Activated naive CD8-positive, alpha-beta T cell (primary cell): ENCODE measurements at regions not wholly inside any gene's neighbourhood (a gene's known extent, or its start where the extent isn't known, plus 50 kb on each side); places are given as distances from the start of the nearest gene placed in this dataset.

ENCODE experiments used
- H3K27ac Mint-ChIP-seq: one replicate; pipeline ENCODE4 v1.8.0; 2021; ENCODE audit warnings: mixed read lengths
- H3K27me3 Mint-ChIP-seq: one replicate; pipeline ENCODE4 v1.8.0; 2021; ENCODE audit warnings: mixed read lengths
- H3K36me3 Mint-ChIP-seq: one replicate; pipeline ENCODE4 v1.8.0; 2021; ENCODE audit warnings: mixed read lengths
- H3K4me1 Mint-ChIP-seq: one replicate; pipeline ENCODE4 v1.8.0; 2021; ENCODE audit warnings: low read depth, mixed read lengths
- H3K4me3 Mint-ChIP-seq: one replicate; pipeline ENCODE4 v1.8.0; 2021; ENCODE audit warnings: mild to moderate bottlenecking, mixed read lengths
- H3K9me3 Mint-ChIP-seq: one replicate; pipeline ENCODE4 v1.8.0; 2021; ENCODE audit warnings: low read depth, mixed read lengths

GRCh38 chr16:72481419-72481818 lies 309.5 kb upstream of the PMFBP1 start:
- Mint-ChIP-seq H3K4me1 (peaks cover 27% of the 10 kb centered on the region), H3K36me3 (no peaks in the 10 kb centered on the region), H3K27me3 (no peaks in the 10 kb centered on the region), H3K4me3 (no peak overlapping the region), H3K27ac (no peak overlapping the region), H3K9me3 (no peaks in the 10 kb centered on the region)

GRCh38 chr16:72480911-72481310 lies 309.0 kb upstream of the PMFBP1 start:
- H3K27me3 Mint-ChIP-seq = no peaks in the 10 kb centered on the region

GRCh38 chr16:72475688-72476087 lies 303.7 kb upstream of the PMFBP1 start:
- H3K27ac Mint-ChIP-seq = no peak overlapping the region

More at GRCh38 chr16:72480911-72481310, 309.0 kb upstream of the PMFBP1 start:
- Mint-ChIP-seq H3K36me3 (no peaks in the 10 kb centered on the region), H3K27ac (no peak overlapping the region), H3K4me3 (no peak overlapping the region), H3K9me3 (no peaks in the 10 kb centered on the region), H3K4me1 (peaks cover 27% of the 10 kb centered on the region)

GRCh38 chr16:72474501-72475123 lies 302.7 kb upstream of the PMFBP1 start:
- Mint-ChIP-seq H3K27ac (peak overlapping the region; percentile 7), H3K9me3 (no peaks in the 10 kb centered on the region), H3K4me1 (peaks cover 13% of the 10 kb centered on the region), H3K36me3 (no peaks in the 10 kb centered on the region), H3K27me3 (no peaks in the 10 kb centered on the region), H3K4me3 (no peak overlapping the region)

More at GRCh38 chr16:72475688-72476087, 303.7 kb upstream of the PMFBP1 start:
- H3K27me3 Mint-ChIP-seq = no peaks in the 10 kb centered on the region
- no peaks in the 10 kb centered on the region for H3K36me3 Mint-ChIP-seq
- no peaks in the 10 kb centered on the region for H3K9me3 Mint-ChIP-seq
- no peak overlapping the region for H3K4me3 Mint-ChIP-seq
- peaks cover 15% of the 10 kb centered on the region for H3K4me1 Mint-ChIP-seq

- no peaks in the 10 kb centered on the region for H3K27me3 Mint-ChIP-seq
- H3K4me1 Mint-ChIP-seq = peaks cover 13% of the 10 kb centered on the region
- H3K36me3 Mint-ChIP-seq = no peaks in the 10 kb centered on the region
- H3K4me3 Mint-ChIP-seq = no peak overlapping the region
- no peak overlapping the region for H3K27ac Mint-ChIP-seq
- no peaks in the 10 kb centered on the region for H3K9me3 Mint-ChIP-seq
Measured at GRCh38 chr16:72473631-72474030, 301.7 kb upstream of the PMFBP1 start.

GRCh38 chr16:72471317-72471924 lies 299.5 kb upstream of the PMFBP1 start:
- H3K27ac Mint-ChIP-seq = no peak overlapping the region
- no peaks in the 10 kb centered on the region for H3K9me3 Mint-ChIP-seq
- no peaks in the 10 kb centered on the region for H3K27me3 Mint-ChIP-seq
- no peak overlapping the region for H3K4me3 Mint-ChIP-seq
- no peaks in the 10 kb centered on the region for H3K36me3 Mint-ChIP-seq
- H3K4me1 Mint-ChIP-seq = peaks cover 13% of the 10 kb centered on the region

- H3K36me3 Mint-ChIP-seq = no peaks in the 10 kb centered on the region
- H3K27ac Mint-ChIP-seq = no peak overlapping the region
- H3K4me1 Mint-ChIP-seq = peaks cover 13% of the 10 kb centered on the region
- no peaks in the 10 kb centered on the region for H3K27me3 Mint-ChIP-seq
- H3K9me3 Mint-ChIP-seq = no peaks in the 10 kb centered on the region
- no peak overlapping the region for H3K4me3 Mint-ChIP-seq
Measured at GRCh38 chr16:72470541-72470940, 298.6 kb upstream of the PMFBP1 start.

- H3K27ac Mint-ChIP-seq = no peak overlapping the region
- no peak overlapping the region for H3K4me3 Mint-ChIP-seq
- no peaks in the 10 kb centered on the region for H3K9me3 Mint-ChIP-seq
- no peaks in the 10 kb centered on the region for H3K27me3 Mint-ChIP-seq
- no peaks in the 10 kb centered on the region for H3K36me3 Mint-ChIP-seq
- H3K4me1 Mint-ChIP-seq = peaks cover 11% of the 10 kb centered on the region
Measured at GRCh38 chr16:72469932-72470331, 298.0 kb upstream of the PMFBP1 start.

- Mint-ChIP-seq H3K9me3 (no peaks in the 10 kb centered on the region), H3K4me3 (no peak overlapping the region), H3K36me3 (no peaks in the 10 kb centered on the region), H3K4me1 (no peaks in the 10 kb centered on the region), H3K27me3 (no peaks in the 10 kb centered on the region), H3K27ac (no peak overlapping the region)
Measured at GRCh38 chr16:72468582-72468981, 296.6 kb upstream of the PMFBP1 start.

- H3K4me3 Mint-ChIP-seq = no peak overlapping the region
- H3K4me1 Mint-ChIP-seq = no peaks in the 10 kb centered on the region
- H3K9me3 Mint-ChIP-seq = no peaks in the 10 kb centered on the region
- H3K27me3 Mint-ChIP-seq = no peaks in the 10 kb centered on the region
- no peaks in the 10 kb centered on the region for H3K36me3 Mint-ChIP-seq
- H3K27ac Mint-ChIP-seq = no peak overlapping the region
Measured at GRCh38 chr16:72467157-72467759, 295.3 kb upstream of the PMFBP1 start.

- no peaks in the 10 kb centered on the region for H3K4me1 Mint-ChIP-seq
- H3K27me3 Mint-ChIP-seq = peaks cover 1% of the 10 kb centered on the region
- no peak overlapping the region for H3K27ac Mint-ChIP-seq
Measured at GRCh38 chr16:72464597-72465368, 292.8 kb upstream of the PMFBP1 start.

GRCh38 chr16:72464052-72464451 lies 292.1 kb upstream of the PMFBP1 start:
- Mint-ChIP-seq H3K27ac (no peak overlapping the region), H3K36me3 (peaks cover 8% of the 10 kb centered on the region), H3K4me1 (no peaks in the 10 kb centered on the region), H3K9me3 (no peaks in the 10 kb centered on the region), H3K4me3 (no peak overlapping the region), H3K27me3 (peaks cover 1% of the 10 kb centered on the region)

More at GRCh38 chr16:72464597-72465368, 292.8 kb upstream of the PMFBP1 start:
- Mint-ChIP-seq H3K4me3 (no peak overlapping the region), H3K9me3 (no peaks in the 10 kb centered on the region), H3K36me3 (peaks cover 8% of the 10 kb centered on the region)

GRCh38 chr16:72458035-72458434 lies 286.1 kb upstream of the PMFBP1 start:
- Mint-ChIP-seq H3K4me1 (no peaks in the 10 kb centered on the region), H3K9me3 (peaks cover 18% of the 10 kb centered on the region), H3K36me3 (peaks cover 23% of the 10 kb centered on the region), H3K4me3 (no peak overlapping the region), H3K27me3 (peaks cover 1% of the 10 kb centered on the region), H3K27ac (no peak overlapping the region)

- H3K4me1 Mint-ChIP-seq = no peaks in the 10 kb centered on the region
- peaks cover 24% of the 10 kb centered on the region for H3K9me3 Mint-ChIP-seq
- H3K4me3 Mint-ChIP-seq = no peak overlapping the region
- H3K27ac Mint-ChIP-seq = no peak overlapping the region
- H3K36me3 Mint-ChIP-seq = peaks cover 23% of the 10 kb centered on the region
- H3K27me3 Mint-ChIP-seq = peaks cover 1% of the 10 kb centered on the region
Measured at GRCh38 chr16:72457243-72457940, 285.4 kb upstream of the PMFBP1 start.
